ENCODE measurements at regions not wholly inside any gene's neighbourhood (a gene's known extent, or its start where the extent isn't known, plus 50 kb on each side); places are given as distances from the start of the nearest gene placed in this dataset.

- ChIA-PET CTCF (ENCODE audit: unreplicated experiment) (no interaction called here), POLR2A (interaction anchor here (1.0 kb wide), 1 partner anchor 15 kb away, joined by 3 read pairs; no protein-coding TSS in a partner anchor)
- no peak for TF ChIP-seq EZH2phosphoT487 (IDR thresholded peaks at IDR 0.05; ENCODE audit: borderline replicate concordance, low read depth, low read length)
- no peak for TF ChIP-seq CTCF (conservative IDR thresholded peaks at IDR 0.05; ENCODE audit: low read length)
- H3K9me2 ChIP-seq (ENCODE audit: insufficient read depth, low read length): no peaks in the 10 kb centered on the region
- H4K20me1 ChIP-seq (ENCODE audit: insufficient read depth, low read length): no peaks in the 10 kb centered on the region
- no TSS peak for BruUV-seq (replicated peaks)
- no peak overlapping the region for H3K4me2 ChIP-seq (ENCODE audit: low read length)
- H3K9me3 ChIP-seq (ENCODE audit: low read length): no peaks in the 10 kb centered on the region
- intact Hi-C loops (cut with micrococcal nuclease; ENCODE audit: unreplicated experiment): no loop called here
- H3K36me3 ChIP-seq (ENCODE audit: insufficient read depth, low read length): no peaks in the 10 kb centered on the region
- H3K79me2 ChIP-seq (ENCODE audit: insufficient read depth, low read depth, low read length): no peaks in the 10 kb centered on the region
- no peak for DNase-seq (ENCODE audit: low spot score)
- H3K27ac ChIP-seq (ENCODE audit: low read depth, low read length, poor library complexity, severe bottlenecking): no peak overlapping the region
- H3K4me1 ChIP-seq (ENCODE audit: insufficient read depth, low read length, poor library complexity, severe bottlenecking): no peaks in the 10 kb centered on the region
- H2AFZ ChIP-seq (ENCODE audit: low read length): no peak overlapping the region
- H3K4me3 ChIP-seq (ENCODE audit: low read depth, low read length, poor library complexity, severe bottlenecking): no peak overlapping the region
Observed at GRCh38 chr3:10713656-10714055, 102.4 kb upstream of the SLC6A11 start.

- intact Hi-C loops (cut with micrococcal nuclease; ENCODE audit: unreplicated experiment): no loop called here
- Histone ChIP-seq H3K9me2 (ENCODE audit: insufficient read depth, low read length) (no peaks in the 10 kb centered on the region), H3K4me3 (ENCODE audit: low read depth, low read length, poor library complexity, severe bottlenecking) (no peak overlapping the region), H3K36me3 (ENCODE audit: insufficient read depth, low read length) (no peaks in the 10 kb centered on the region), H3K79me2 (ENCODE audit: insufficient read depth, low read depth, low read length) (no peaks in the 10 kb centered on the region), H3K4me1 (ENCODE audit: insufficient read depth, low read length, poor library complexity, severe bottlenecking) (no peaks in the 10 kb centered on the region), H3K4me2 (ENCODE audit: low read length) (no peak overlapping the region), H3K27ac (ENCODE audit: low read depth, low read length, poor library complexity, severe bottlenecking) (no peak overlapping the region), H3K9me3 (ENCODE audit: low read length) (no peaks in the 10 kb centered on the region), H2AFZ (ENCODE audit: low read length) (no peak overlapping the region), H4K20me1 (ENCODE audit: insufficient read depth, low read length) (no peaks in the 10 kb centered on the region)
- ChIA-PET POLR2A (no interaction called here), CTCF (ENCODE audit: unreplicated experiment) (no interaction called here)
- DNase-seq (ENCODE audit: low spot score): no peak
- TF ChIP-seq EZH2phosphoT487 (IDR thresholded peaks at IDR 0.05; ENCODE audit: borderline replicate concordance, low read depth, low read length) (no peak), CTCF (conservative IDR thresholded peaks at IDR 0.05; ENCODE audit: low read length) (no peak)
- no TSS peak for BruUV-seq (replicated peaks)
Observed at GRCh38 chr3:10715886-10716285, 100.1 kb upstream of the SLC6A11 start.

GRCh38 chr3:10716964-10717363, 99.1 kb upstream of the SLC6A11 start:
- no peak overlapping the region for H2AFZ ChIP-seq (ENCODE audit: low read length)
- no peaks in the 10 kb centered on the region for H4K20me1 ChIP-seq (ENCODE audit: insufficient read depth, low read length)
- no peaks in the 10 kb centered on the region for H3K36me3 ChIP-seq (ENCODE audit: insufficient read depth, low read length)
- ChIA-PET POLR2A (no interaction called here), CTCF (ENCODE audit: unreplicated experiment) (no interaction called here)
- H3K4me1 ChIP-seq (ENCODE audit: insufficient read depth, low read length, poor library complexity, severe bottlenecking): no peaks in the 10 kb centered on the region
- no peaks in the 10 kb centered on the region for H3K9me2 ChIP-seq (ENCODE audit: insufficient read depth, low read length)
- H3K9me3 ChIP-seq (ENCODE audit: low read length): no peaks in the 10 kb centered on the region
- no TSS peak for BruUV-seq (replicated peaks)
- no peak for TF ChIP-seq EZH2phosphoT487 (IDR thresholded peaks at IDR 0.05; ENCODE audit: borderline replicate concordance, low read depth, low read length)
- TF ChIP-seq CTCF (conservative IDR thresholded peaks at IDR 0.05; ENCODE audit: low read length): no peak
- H3K4me2 ChIP-seq (ENCODE audit: low read length): no peak overlapping the region
- no peak overlapping the region for H3K27ac ChIP-seq (ENCODE audit: low read depth, low read length, poor library complexity, severe bottlenecking)
- H3K79me2 ChIP-seq (ENCODE audit: insufficient read depth, low read depth, low read length): no peaks in the 10 kb centered on the region
- intact Hi-C loops (cut with micrococcal nuclease; ENCODE audit: unreplicated experiment): no loop called here
- H3K4me3 ChIP-seq (ENCODE audit: low read depth, low read length, poor library complexity, severe bottlenecking): no peak overlapping the region
- DNase-seq (ENCODE audit: low spot score): no peak

All from OCI-LY7 (cell line).